Liver (tissue), 8 donors: ENCODE measurements at regions not wholly inside any gene's neighbourhood (a gene's known extent, or its start where the extent isn't known, plus 50 kb on each side); places are given as distances from the start of the nearest gene placed in this dataset.

ENCODE experiments used
- DNase-seq: peaks from one replicate; pipeline ENCODE4 v3.0.0-alpha.2; 2017; ENCODE audit warnings: low spot score
- H3K27ac ChIP-seq, 2 donors: one replicate each; pipeline ENCODE4 v1.7.0; 2013; ENCODE audit warnings: inconsistent platforms in 2 of 2, low read length in 2 of 2, control low read depth in 1 of 2, low read depth in 1 of 2, mild to moderate bottlenecking in 1 of 2
- H3K27me3 ChIP-seq, 4 donors: one replicate each; pipeline versions ENCODE4 v1.6.1 to v1.7.0; 2013; ENCODE audit warnings: low read length in 3 of 4, inconsistent platforms in 1 of 4, mild to moderate bottlenecking in 1 of 4, moderate library complexity in 1 of 4; ENCODE audit not compliant: control insufficient read depth in 4 of 4, insufficient read depth in 4 of 4
- H3K36me3 ChIP-seq, 4 donors: one replicate each; pipeline versions ENCODE4 v1.6.1 to v1.7.0; 2013; ENCODE audit warnings: low read length in 3 of 4, mild to moderate bottlenecking in 3 of 4, low read depth in 1 of 4, moderate library complexity in 1 of 4; ENCODE audit not compliant: control insufficient read depth in 4 of 4, insufficient read depth in 3 of 4
- H3K4me1 ChIP-seq, 4 donors: one replicate each; pipeline versions ENCODE4 v1.6.1 to v1.7.0; 2013; ENCODE audit warnings: low read length in 3 of 4, mild to moderate bottlenecking in 3 of 4, moderate library complexity in 1 of 4; ENCODE audit not compliant: control insufficient read depth in 4 of 4, insufficient read depth in 4 of 4
- H3K4me3 ChIP-seq, 3 donors: one replicate each; pipeline versions ENCODE4 v1.6.1 to v1.7.0; 2013; ENCODE audit warnings: low read length in 3 of 3, control low read depth in 1 of 3, low read depth in 1 of 3, mild to moderate bottlenecking in 1 of 3
- H3K9ac ChIP-seq, 2 donors: one replicate each; pipeline ENCODE4 v1.7.0; 2013; ENCODE audit warnings: low read length in 2 of 2, mild to moderate bottlenecking in 2 of 2, moderate library complexity in 2 of 2, control low read depth in 1 of 2, low read depth in 1 of 2
- H3K9me3 ChIP-seq, 4 donors: one replicate each; pipeline versions ENCODE4 v1.6.1 to v1.7.0; 2013; ENCODE audit warnings: low read length in 3 of 4; ENCODE audit not compliant: control insufficient read depth in 4 of 4
- EGR1 ChIP-seq, 2 donors: IDR thresholded peaks; 2 replicates each; pipeline ENCODE4 v1.6.1; 2016 to 2018; ENCODE audit warnings: antibody characterized with exemption in 2 of 2, low read depth in 2 of 2
- FOXA1 ChIP-seq: IDR thresholded peaks from 2 replicates; pipeline ENCODE4 v1.6.1; 2016; ENCODE audit warnings: antibody characterized with exemption
- FOXA2 ChIP-seq: IDR thresholded peaks from 2 replicates; pipeline ENCODE4 v1.6.1; 2016; ENCODE audit warnings: antibody characterized with exemption
- GABPA ChIP-seq, 2 donors: IDR thresholded peaks in 1 of 2; conservative IDR thresholded peaks in 1 of 2; 2 replicates each; pipeline ENCODE4 v1.6.1; 2016; ENCODE audit warnings: antibody characterized with exemption in 2 of 2, mild to moderate bottlenecking in 1 of 2, moderate library complexity in 1 of 2
- HNF4A ChIP-seq, 2 donors: conservative IDR thresholded peaks; 2 replicates each; pipeline ENCODE4 v1.6.1; 2016; ENCODE audit warnings: antibody characterized with exemption in 2 of 2, mild to moderate bottlenecking in 2 of 2
- HNF4G ChIP-seq: IDR thresholded peaks from 2 replicates; pipeline ENCODE4 v1.6.1; 2016; ENCODE audit warnings: antibody characterized with exemption
- JUND ChIP-seq, 2 donors: IDR thresholded peaks; 2 replicates each; pipeline ENCODE4 v1.6.1; 2016; ENCODE audit warnings: antibody characterized with exemption in 2 of 2
- NR2F2 ChIP-seq: IDR thresholded peaks from 2 replicates; pipeline ENCODE4 v1.6.1; 2016; ENCODE audit warnings: antibody characterized with exemption
- RAD21 ChIP-seq, 2 donors: IDR thresholded peaks; 2 replicates each; pipeline ENCODE4 v1.6.1; 2016; ENCODE audit warnings: antibody characterized with exemption in 2 of 2, mild to moderate bottlenecking in 2 of 2
- RXRA ChIP-seq, 2 donors: IDR thresholded peaks; 2 replicates each; pipeline ENCODE4 v1.6.1; 2017 to 2018; ENCODE audit warnings: antibody characterized with exemption in 2 of 2, mild to moderate bottlenecking in 1 of 2
- SP1 ChIP-seq: IDR thresholded peaks from 2 replicates; pipeline ENCODE4 v1.6.1; 2018; ENCODE audit warnings: antibody characterized with exemption, mild to moderate bottlenecking
- TAF1 ChIP-seq: conservative IDR thresholded peaks from 2 replicates; pipeline ENCODE4 v1.6.1; 2016; ENCODE audit warnings: antibody characterized with exemption, mild to moderate bottlenecking
- YY1 ChIP-seq: IDR thresholded peaks from 2 replicates; pipeline ENCODE4 v1.6.1; 2016; ENCODE audit warnings: antibody characterized with exemption, mild to moderate bottlenecking
- WGBS: extraction: QIAGEN DNeasy Blood & Tissue Kit; methylation state at CpG from one replicate; pipeline ENCODE4 v1.1.7; 2013; 5-methylcytosine and 5-hydroxymethylcytosine counted together
- TF ChIP-seq, protein P1 (sequence below): fragments of 150-350 bp; IDR thresholded peaks from 2 replicates; pipeline ENCODE4 v1.5.1; 2017; ENCODE audit warnings: improper control_type of control experiment, low read depth, low read length; ENCODE audit not compliant: missing input control
- TF ChIP-seq, protein P2 (sequence below): IDR thresholded peaks from 2 replicates; pipeline ENCODE4 v1.6.1; 2016; ENCODE audit warnings: antibody characterized with exemption
- TF ChIP-seq, protein P3 (sequence below): IDR thresholded peaks from 2 replicates; pipeline ENCODE4 v1.6.1; 2016; ENCODE audit warnings: antibody characterized with exemption
- TF ChIP-seq, protein P4 (sequence below): IDR thresholded peaks from 2 replicates; pipeline ENCODE4 v1.6.1; 2016; ENCODE audit warnings: antibody characterized with exemption
- TF ChIP-seq, protein P5 (sequence below): IDR thresholded peaks from 2 replicates; pipeline ENCODE4 v1.6.1; 2016; ENCODE audit warnings: antibody characterized with exemption, mild to moderate bottlenecking
- donor health status: healthy.
- donor health status: healthy.
- donor health status: healthy.
- donor health status: healthy.
- donor health status: healthy.

DNA sequence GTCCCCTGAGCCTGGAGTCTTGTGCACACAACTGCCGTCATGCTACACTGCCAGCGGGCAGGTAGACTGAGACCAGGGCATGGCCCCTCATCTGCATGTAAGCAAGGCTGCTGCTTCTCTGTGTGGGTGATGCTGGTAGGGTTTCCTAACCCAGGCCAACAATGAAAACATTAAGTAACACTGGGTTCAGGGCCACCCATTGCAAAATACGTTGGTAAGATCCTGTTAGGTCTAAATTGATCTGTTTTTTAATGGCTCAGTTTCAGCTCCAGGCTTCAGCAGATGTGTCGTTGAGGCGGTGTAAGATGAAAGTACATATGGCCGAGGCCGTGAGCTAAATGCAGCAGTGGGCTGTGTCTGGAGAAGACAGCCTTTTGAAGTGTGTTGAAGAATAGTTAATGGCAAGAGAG lies 383.4 kb downstream of the IRS2 start:
- Histone ChIP-seq H3K4me1 (peaks cover 8 to 42% (median 11%) of the 10 kb centered on the region in 4 donors), H3K27me3 (no peaks in the 10 kb centered on the region), H3K9ac (peak overlapping the region in 1 of 2 donors; percentile 15), H3K27ac (peak overlapping the region; percentile 76 to 79), H3K9me3 (no peaks in the 10 kb centered on the region), H3K4me3 (no peak overlapping the region), H3K36me3 (no peaks in the 10 kb centered on the region)
- DNase-seq: no peak
- TF ChIP-seq YY1: peak; percentile 94
- TF ChIP-seq NR2F2: peak; percentile 60
- TF ChIP-seq, protein P1, sequence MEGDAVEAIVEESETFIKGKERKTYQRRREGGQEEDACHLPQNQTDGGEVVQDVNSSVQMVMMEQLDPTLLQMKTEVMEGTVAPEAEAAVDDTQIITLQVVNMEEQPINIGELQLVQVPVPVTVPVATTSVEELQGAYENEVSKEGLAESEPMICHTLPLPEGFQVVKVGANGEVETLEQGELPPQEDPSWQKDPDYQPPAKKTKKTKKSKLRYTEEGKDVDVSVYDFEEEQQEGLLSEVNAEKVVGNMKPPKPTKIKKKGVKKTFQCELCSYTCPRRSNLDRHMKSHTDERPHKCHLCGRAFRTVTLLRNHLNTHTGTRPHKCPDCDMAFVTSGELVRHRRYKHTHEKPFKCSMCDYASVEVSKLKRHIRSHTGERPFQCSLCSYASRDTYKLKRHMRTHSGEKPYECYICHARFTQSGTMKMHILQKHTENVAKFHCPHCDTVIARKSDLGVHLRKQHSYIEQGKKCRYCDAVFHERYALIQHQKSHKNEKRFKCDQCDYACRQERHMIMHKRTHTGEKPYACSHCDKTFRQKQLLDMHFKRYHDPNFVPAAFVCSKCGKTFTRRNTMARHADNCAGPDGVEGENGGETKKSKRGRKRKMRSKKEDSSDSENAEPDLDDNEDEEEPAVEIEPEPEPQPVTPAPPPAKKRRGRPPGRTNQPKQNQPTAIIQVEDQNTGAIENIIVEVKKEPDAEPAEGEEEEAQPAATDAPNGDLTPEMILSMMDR: no peak
- TF ChIP-seq RXRA (IDR thresholded peaks at IDR 0.05): peak; percentile 94 to 97
- TF ChIP-seq EGR1 (IDR thresholded peaks at IDR 0.05; ENCODE audit: low read depth in 2 of 2): peak; percentile 58 to 86
- no peak for TF ChIP-seq HNF4G
- TF ChIP-seq, protein P2, sequence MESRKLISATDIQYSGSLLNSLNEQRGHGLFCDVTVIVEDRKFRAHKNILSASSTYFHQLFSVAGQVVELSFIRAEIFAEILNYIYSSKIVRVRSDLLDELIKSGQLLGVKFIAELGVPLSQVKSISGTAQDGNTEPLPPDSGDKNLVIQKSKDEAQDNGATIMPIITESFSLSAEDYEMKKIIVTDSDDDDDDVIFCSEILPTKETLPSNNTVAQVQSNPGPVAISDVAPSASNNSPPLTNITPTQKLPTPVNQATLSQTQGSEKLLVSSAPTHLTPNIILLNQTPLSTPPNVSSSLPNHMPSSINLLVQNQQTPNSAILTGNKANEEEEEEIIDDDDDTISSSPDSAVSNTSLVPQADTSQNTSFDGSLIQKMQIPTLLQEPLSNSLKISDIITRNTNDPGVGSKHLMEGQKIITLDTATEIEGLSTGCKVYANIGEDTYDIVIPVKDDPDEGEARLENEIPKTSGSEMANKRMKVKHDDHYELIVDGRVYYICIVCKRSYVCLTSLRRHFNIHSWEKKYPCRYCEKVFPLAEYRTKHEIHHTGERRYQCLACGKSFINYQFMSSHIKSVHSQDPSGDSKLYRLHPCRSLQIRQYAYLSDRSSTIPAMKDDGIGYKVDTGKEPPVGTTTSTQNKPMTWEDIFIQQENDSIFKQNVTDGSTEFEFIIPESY: peak; percentile 88
- peak; percentile 81 for TF ChIP-seq SP1
- TF ChIP-seq, protein P3, sequence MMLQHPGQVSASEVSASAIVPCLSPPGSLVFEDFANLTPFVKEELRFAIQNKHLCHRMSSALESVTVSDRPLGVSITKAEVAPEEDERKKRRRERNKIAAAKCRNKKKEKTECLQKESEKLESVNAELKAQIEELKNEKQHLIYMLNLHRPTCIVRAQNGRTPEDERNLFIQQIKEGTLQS: peak; percentile 76
- peak in 1 of 2 donors; percentile 53 for TF ChIP-seq GABPA (IDR thresholded peaks at IDR 0.05 in 1 of 2, conservative IDR thresholded peaks at IDR 0.05 in 1 of 2)
- TF ChIP-seq, protein P4, sequence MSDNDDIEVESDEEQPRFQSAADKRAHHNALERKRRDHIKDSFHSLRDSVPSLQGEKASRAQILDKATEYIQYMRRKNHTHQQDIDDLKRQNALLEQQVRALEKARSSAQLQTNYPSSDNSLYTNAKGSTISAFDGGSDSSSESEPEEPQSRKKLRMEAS: peak; percentile 87
- TF ChIP-seq RAD21 (IDR thresholded peaks at IDR 0.05): peak; percentile 61 to 75
- peak; percentile 91 for TF ChIP-seq TAF1
- TF ChIP-seq HNF4A (conservative IDR thresholded peaks at IDR 0.05): peak; percentile 84 to 90
- peak; percentile 77 to 84 for TF ChIP-seq JUND (IDR thresholded peaks at IDR 0.05)
- TF ChIP-seq, protein P5, sequence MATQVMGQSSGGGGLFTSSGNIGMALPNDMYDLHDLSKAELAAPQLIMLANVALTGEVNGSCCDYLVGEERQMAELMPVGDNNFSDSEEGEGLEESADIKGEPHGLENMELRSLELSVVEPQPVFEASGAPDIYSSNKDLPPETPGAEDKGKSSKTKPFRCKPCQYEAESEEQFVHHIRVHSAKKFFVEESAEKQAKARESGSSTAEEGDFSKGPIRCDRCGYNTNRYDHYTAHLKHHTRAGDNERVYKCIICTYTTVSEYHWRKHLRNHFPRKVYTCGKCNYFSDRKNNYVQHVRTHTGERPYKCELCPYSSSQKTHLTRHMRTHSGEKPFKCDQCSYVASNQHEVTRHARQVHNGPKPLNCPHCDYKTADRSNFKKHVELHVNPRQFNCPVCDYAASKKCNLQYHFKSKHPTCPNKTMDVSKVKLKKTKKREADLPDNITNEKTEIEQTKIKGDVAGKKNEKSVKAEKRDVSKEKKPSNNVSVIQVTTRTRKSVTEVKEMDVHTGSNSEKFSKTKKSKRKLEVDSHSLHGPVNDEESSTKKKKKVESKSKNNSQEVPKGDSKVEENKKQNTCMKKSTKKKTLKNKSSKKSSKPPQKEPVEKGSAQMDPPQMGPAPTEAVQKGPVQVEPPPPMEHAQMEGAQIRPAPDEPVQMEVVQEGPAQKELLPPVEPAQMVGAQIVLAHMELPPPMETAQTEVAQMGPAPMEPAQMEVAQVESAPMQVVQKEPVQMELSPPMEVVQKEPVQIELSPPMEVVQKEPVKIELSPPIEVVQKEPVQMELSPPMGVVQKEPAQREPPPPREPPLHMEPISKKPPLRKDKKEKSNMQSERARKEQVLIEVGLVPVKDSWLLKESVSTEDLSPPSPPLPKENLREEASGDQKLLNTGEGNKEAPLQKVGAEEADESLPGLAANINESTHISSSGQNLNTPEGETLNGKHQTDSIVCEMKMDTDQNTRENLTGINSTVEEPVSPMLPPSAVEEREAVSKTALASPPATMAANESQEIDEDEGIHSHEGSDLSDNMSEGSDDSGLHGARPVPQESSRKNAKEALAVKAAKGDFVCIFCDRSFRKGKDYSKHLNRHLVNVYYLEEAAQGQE: peak; percentile 73
- TF ChIP-seq FOXA1: peak; percentile 42
- peak; percentile 78 for TF ChIP-seq FOXA2
- 37% methylated on average over 7 of the region's 7 CpGs for WGBS
